Erythroblast (primary cell): ENCODE measurements at regions not wholly inside any gene's neighbourhood (a gene's known extent, or its start where the extent isn't known, plus 50 kb on each side); places are given as distances from the start of the nearest gene placed in this dataset.

Experiments used
- GATA1 ChIP-seq: IDR thresholded peaks from 2 replicates; pipeline ENCODE4 v1.6.1; 2011; ENCODE audit warnings: low read depth, mild to moderate bottlenecking, control low read depth, low read length, moderate library complexity
- POLR2A ChIP-seq: IDR thresholded peaks from 2 replicates; pipeline ENCODE4 v1.6.1; 2011; ENCODE audit warnings: mild to moderate bottlenecking, low read length

DNA sequence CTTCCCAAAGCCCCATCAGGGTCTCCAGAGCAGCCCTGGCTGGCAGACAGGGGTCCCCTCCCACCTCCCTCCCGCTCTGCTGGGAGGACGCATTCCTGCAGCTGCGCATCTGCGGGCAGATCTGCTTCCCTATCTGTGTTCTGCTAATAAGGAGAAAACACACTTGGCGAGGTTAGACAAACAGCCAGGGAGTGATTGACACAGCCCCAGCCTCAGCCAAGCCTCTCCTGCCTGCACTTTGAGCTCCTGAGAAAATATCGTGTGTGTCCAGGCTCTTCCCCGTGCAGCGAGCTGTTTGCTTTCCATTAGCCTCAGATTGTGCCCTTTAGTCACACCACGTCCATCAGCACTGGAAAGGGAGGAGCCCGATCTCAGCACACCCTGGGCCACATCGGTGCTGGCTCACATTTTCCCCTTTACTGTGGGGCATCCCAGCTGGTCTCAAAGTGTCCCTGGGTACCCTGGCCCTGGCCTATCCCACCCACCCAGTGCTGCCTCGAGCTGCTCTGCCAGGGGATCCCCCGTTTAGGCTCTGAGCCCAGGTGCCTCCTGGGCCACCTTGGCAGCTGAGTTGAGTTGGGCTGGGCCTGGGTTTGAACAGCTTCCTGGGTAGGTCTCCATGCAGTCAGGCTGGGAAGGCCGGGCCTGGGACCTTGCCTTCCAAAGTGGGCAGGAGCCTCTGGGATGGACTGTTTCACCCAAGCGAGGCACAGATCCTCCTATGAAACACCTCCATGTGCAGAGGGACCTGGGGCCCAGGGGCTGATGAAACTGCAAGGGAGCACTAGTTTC lies 61.1 kb downstream of the BARX1 start:
- TF ChIP-seq POLR2A (no peak), GATA1 (no peak)
